ENCODE measurements at regions not wholly inside any gene's neighbourhood (a gene's known extent, or its start where the extent isn't known, plus 50 kb on each side); places are given as distances from the start of the nearest gene placed in this dataset.
"Not testable (repeated sequence)": the region's sequence is repeated elsewhere in the genome, so short reads cannot be mapped to it uniquely, and the experiment has no call there.

GRCh38 chr5:57738787-57739186 is 256.2 kb upstream of the ACTBL2 start:
- WGBS (ENCODE audit: insufficient coverage), result no CpG with 5 or more reads among the region's 1 CpG
- Mint-ChIP-seq H3K36me3 (no peaks in the 10 kb centered on the region), H3K27ac (no peak overlapping the region), H3K9me3 (no peaks in the 10 kb centered on the region), H3K4me1 (no peaks in the 10 kb centered on the region), H3K27me3 (no peaks in the 10 kb centered on the region), H3K4me3 (no peak overlapping the region)
- H3K4me3 ChIP-seq (ENCODE audit: control insufficient read depth in 1 of 2, extremely low read depth in 1 of 2, low read length in 1 of 2), result no peak overlapping the region
- POLR2A ChIA-PET, result no interaction called here
- no peaks in the 10 kb centered on the region for H3K4me1 ChIP-seq (ENCODE audit: control insufficient read depth in 1 of 2, extremely low read depth in 1 of 2, insufficient read depth in 2 of 2, low read length in 2 of 2)
- DNase-seq, result no peak
- H3K27ac ChIP-seq (ENCODE audit: low read length), result no peak overlapping the region
- no peaks in the 10 kb centered on the region for H3K27me3 ChIP-seq (replicated peaks in 1 of 2; ENCODE audit: control insufficient read depth in 2 of 2, extremely low read depth in 1 of 2, insufficient read depth in 2 of 2, low read length in 1 of 2)
- H3K9me3 ChIP-seq, result no peaks in the 10 kb centered on the region
- no peaks in the 10 kb centered on the region for H3K36me3 ChIP-seq (ENCODE audit: control insufficient read depth in 2 of 2, extremely low read depth in 1 of 2, insufficient read depth in 1 of 2, low read length in 1 of 2)
- no peak for ATAC-seq (replicated peaks in 1 of 4)
- CTCF ChIA-PET, result no interaction called here

DNA sequence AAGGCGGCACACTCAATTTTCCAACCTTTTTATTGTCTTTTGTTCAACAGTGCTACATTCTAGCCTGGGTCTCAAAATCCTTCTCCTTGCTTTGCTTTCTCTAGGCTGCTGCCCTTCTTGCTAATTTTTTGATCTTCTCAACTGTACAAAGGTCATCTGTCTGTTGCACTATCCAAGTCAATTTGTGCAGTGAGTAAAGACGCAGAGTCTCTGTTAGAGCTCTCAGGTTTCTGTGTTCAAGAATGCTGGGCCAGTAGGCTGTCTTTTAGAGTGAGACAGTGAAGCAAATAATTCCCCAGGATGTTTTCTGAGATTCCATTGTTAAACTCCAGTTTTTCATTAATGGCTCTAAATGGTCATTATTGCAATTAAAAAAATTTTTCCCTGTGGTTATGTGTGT is 255.7 kb upstream of the ACTBL2 start:
- Mint-ChIP-seq H3K27me3 (no peaks in the 10 kb centered on the region), H3K27ac (no peak overlapping the region), H3K4me3 (no peak overlapping the region), H3K4me1 (no peaks in the 10 kb centered on the region), H3K9me3 (no peaks in the 10 kb centered on the region), H3K36me3 (no peaks in the 10 kb centered on the region)
- ATAC-seq (replicated peaks in 1 of 4) (no peak), DNase-seq (no peak)
- Histone ChIP-seq H3K36me3 (ENCODE audit: control insufficient read depth in 2 of 2, extremely low read depth in 1 of 2, insufficient read depth in 1 of 2, low read length in 1 of 2) (no peaks in the 10 kb centered on the region), H3K27ac (ENCODE audit: low read length) (no peak overlapping the region), H3K4me3 (ENCODE audit: control insufficient read depth in 1 of 2, extremely low read depth in 1 of 2, low read length in 1 of 2) (no peak overlapping the region), H3K27me3 (replicated peaks in 1 of 2; ENCODE audit: control insufficient read depth in 2 of 2, extremely low read depth in 1 of 2, insufficient read depth in 2 of 2, low read length in 1 of 2) (no peaks in the 10 kb centered on the region), H3K4me1 (ENCODE audit: control insufficient read depth in 1 of 2, extremely low read depth in 1 of 2, insufficient read depth in 2 of 2, low read length in 2 of 2) (no peaks in the 10 kb centered on the region), H3K9me3 (no peaks in the 10 kb centered on the region)
- CTCF ChIA-PET, result no interaction called here
- POLR2A ChIA-PET, result no interaction called here
- 100% methylated on average over 1 of the region's 2 CpGs for WGBS (ENCODE audit: insufficient coverage)

DNA sequence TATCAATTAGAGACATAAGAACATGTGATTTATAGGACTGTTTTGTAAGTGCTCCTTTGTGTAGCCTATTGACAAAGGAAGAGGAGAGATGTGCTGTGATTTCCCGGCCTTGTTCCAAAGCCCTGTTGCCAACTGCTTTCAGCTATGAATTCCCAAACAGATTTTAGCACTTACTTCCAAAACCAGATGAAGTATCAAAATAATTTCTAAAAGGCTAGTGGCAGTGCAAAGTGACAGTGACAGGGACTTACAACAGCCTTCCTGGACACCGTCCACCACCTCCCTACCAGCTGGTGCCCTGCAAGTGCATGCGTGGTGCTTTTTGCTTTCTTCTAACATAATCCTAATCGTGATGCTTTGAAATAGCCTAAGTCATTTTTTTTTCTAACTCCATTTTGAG is 254.1 kb upstream of the ACTBL2 start:
- H3K4me3 ChIP-seq (ENCODE audit: control insufficient read depth in 1 of 2, extremely low read depth in 1 of 2, low read length in 1 of 2), result no peak overlapping the region
- H3K4me1 Mint-ChIP-seq, result no peaks in the 10 kb centered on the region
- no peaks in the 10 kb centered on the region for H3K36me3 ChIP-seq (ENCODE audit: control insufficient read depth in 2 of 2, extremely low read depth in 1 of 2, insufficient read depth in 1 of 2, low read length in 1 of 2)
- H3K9me3 ChIP-seq, result no peaks in the 10 kb centered on the region
- ChIA-PET CTCF (interaction anchor here in 1 of 2 donors (0.6 kb wide), 1 partner anchor 745 kb away, joined by 4 read pairs; no protein-coding TSS in a partner anchor), POLR2A (no interaction called here)
- H3K9me3 Mint-ChIP-seq, result no peaks in the 10 kb centered on the region
- H3K27me3 Mint-ChIP-seq, result no peaks in the 10 kb centered on the region
- WGBS (ENCODE audit: insufficient coverage), result 100% methylated on average over 1 of the region's 4 CpGs
- H3K4me3 Mint-ChIP-seq, result no peak overlapping the region
- no peaks in the 10 kb centered on the region for H3K27me3 ChIP-seq (replicated peaks in 1 of 2; ENCODE audit: control insufficient read depth in 2 of 2, extremely low read depth in 1 of 2, insufficient read depth in 2 of 2, low read length in 1 of 2)
- H3K27ac Mint-ChIP-seq, result no peak overlapping the region
- no peaks in the 10 kb centered on the region for H3K36me3 Mint-ChIP-seq
- no peaks in the 10 kb centered on the region for H3K4me1 ChIP-seq (ENCODE audit: control insufficient read depth in 1 of 2, extremely low read depth in 1 of 2, insufficient read depth in 2 of 2, low read length in 2 of 2)
- DNase-seq, result no peak
- H3K27ac ChIP-seq (ENCODE audit: low read length), result no peak overlapping the region
- no peak for ATAC-seq (replicated peaks in 1 of 4)

DNA sequence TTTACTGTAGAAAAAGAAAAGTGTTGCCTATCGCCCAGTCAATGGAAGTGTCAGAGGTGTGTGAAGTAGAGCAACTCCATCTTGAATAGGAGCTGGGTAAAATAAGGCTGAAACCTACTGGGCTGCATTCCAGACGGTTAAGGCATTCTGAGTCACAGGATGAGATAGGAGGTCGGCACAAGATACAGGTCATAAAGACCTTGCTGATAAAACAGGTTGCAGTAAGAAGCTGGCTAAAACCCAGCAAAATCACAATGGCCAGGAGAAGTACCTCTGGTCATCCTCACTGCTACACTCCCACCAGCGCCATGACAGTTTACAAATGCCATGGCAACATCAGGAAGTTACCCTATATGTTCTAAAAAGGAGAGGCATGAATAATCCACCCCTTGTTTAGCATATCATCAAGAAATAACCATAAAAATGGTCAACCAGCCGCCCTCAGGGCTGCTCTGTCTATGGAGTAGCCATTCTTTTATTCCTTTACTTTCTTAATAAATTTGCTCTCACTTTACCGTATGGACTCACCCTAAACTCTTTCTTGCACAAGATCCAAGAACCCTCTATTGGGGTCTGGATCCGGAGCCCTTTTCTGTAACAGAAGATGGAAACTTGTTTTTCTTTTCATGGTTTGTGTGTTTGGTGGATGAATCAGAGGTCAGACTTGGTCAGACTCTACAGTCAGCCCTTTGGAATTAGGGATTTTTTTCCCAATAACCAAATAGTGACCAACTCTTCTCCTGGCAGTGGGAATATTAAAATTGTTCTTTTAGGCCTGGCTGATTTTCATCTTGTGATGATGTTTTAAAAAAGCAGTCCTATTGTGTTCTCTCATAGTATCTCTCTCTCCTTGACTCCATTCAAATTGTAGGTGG is 252.9 kb upstream of the ACTBL2 start:
- H3K9me3 ChIP-seq; H3K4me3 ChIP-seq (ENCODE audit: control insufficient read depth in 1 of 2, extremely low read depth in 1 of 2, low read length in 1 of 2); H3K27me3 ChIP-seq (replicated peaks in 1 of 2; ENCODE audit: control insufficient read depth in 2 of 2, extremely low read depth in 1 of 2, insufficient read depth in 2 of 2, low read length in 1 of 2); H3K4me3 Mint-ChIP-seq; H3K27ac ChIP-seq (ENCODE audit: low read length); POLR2A ChIA-PET; H3K9me3 Mint-ChIP-seq; H3K27me3 Mint-ChIP-seq; CTCF ChIA-PET; H3K4me1 Mint-ChIP-seq; DNase-seq; H3K27ac Mint-ChIP-seq; ATAC-seq (replicated peaks in 1 of 4); H3K4me1 ChIP-seq (ENCODE audit: control insufficient read depth in 1 of 2, extremely low read depth in 1 of 2, insufficient read depth in 2 of 2, low read length in 2 of 2); H3K36me3 Mint-ChIP-seq; H3K36me3 ChIP-seq (ENCODE audit: control insufficient read depth in 2 of 2, extremely low read depth in 1 of 2, insufficient read depth in 1 of 2, low read length in 1 of 2): not testable (repeated sequence)
- WGBS (ENCODE audit: insufficient coverage), result 60% methylated on average over 5 of the region's 7 CpGs

DNA sequence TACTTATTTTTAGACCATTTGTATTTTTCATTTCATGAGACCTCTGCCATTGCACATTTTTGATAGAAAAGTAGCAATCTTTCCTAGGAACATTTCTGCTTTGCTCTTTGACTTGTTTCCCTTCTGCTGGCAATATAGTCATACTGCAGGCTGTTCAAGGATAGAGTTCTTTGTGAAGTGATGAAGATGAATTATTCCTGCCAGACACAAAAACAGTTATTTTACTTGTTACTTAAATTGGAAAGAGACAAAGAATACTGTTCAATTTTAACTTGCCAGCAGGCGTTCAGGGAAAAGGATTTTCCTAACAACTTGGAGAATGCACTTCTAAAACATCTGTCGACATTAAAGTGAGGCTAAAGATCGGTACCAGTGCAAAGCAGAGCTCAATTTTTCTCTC is 251.7 kb upstream of the ACTBL2 start:
- H3K27me3 ChIP-seq (replicated peaks in 1 of 2; ENCODE audit: control insufficient read depth in 2 of 2, extremely low read depth in 1 of 2, insufficient read depth in 2 of 2, low read length in 1 of 2), result no peaks in the 10 kb centered on the region
- Mint-ChIP-seq H3K4me3 (no peak overlapping the region), H3K36me3 (no peaks in the 10 kb centered on the region), H3K4me1 (no peaks in the 10 kb centered on the region), H3K27ac (no peak overlapping the region), H3K9me3 (no peaks in the 10 kb centered on the region), H3K27me3 (peaks cover 0 to 4% of the 10 kb centered on the region in 2 donors)
- POLR2A ChIA-PET, result no interaction called here
- ATAC-seq (replicated peaks in 1 of 4) (no peak), DNase-seq (no peak)
- no peak overlapping the region for H3K27ac ChIP-seq (ENCODE audit: low read length)
- H3K4me3 ChIP-seq (ENCODE audit: control insufficient read depth in 1 of 2, extremely low read depth in 1 of 2, low read length in 1 of 2), result no peak overlapping the region
- 80% methylated on average over 1 of the region's 3 CpGs for WGBS (ENCODE audit: insufficient coverage)
- H3K9me3 ChIP-seq, result no peaks in the 10 kb centered on the region
- H3K36me3 ChIP-seq (ENCODE audit: control insufficient read depth in 2 of 2, extremely low read depth in 1 of 2, insufficient read depth in 1 of 2, low read length in 1 of 2), result no peaks in the 10 kb centered on the region
- CTCF ChIA-PET, result no interaction called here
- no peaks in the 10 kb centered on the region for H3K4me1 ChIP-seq (ENCODE audit: control insufficient read depth in 1 of 2, extremely low read depth in 1 of 2, insufficient read depth in 2 of 2, low read length in 2 of 2)

- no peak for ATAC-seq (replicated peaks in 1 of 4)
- no peak for DNase-seq
- no peaks in the 10 kb centered on the region for H3K36me3 ChIP-seq (ENCODE audit: control insufficient read depth in 2 of 2, extremely low read depth in 1 of 2, insufficient read depth in 1 of 2, low read length in 1 of 2)
- CTCF ChIA-PET, result no interaction called here
- H3K9me3 Mint-ChIP-seq, result peaks cover 0 to 4% (median 0%) of the 10 kb centered on the region in 3 donors
- no peaks in the 10 kb centered on the region for H3K4me1 ChIP-seq (ENCODE audit: control insufficient read depth in 1 of 2, extremely low read depth in 1 of 2, insufficient read depth in 2 of 2, low read length in 2 of 2)
- POLR2A ChIA-PET, result no interaction called here
- no peak overlapping the region for H3K4me3 Mint-ChIP-seq
- no peak overlapping the region for H3K4me3 ChIP-seq (ENCODE audit: control insufficient read depth in 1 of 2, extremely low read depth in 1 of 2, low read length in 1 of 2)
- H3K4me1 Mint-ChIP-seq, result no peaks in the 10 kb centered on the region
- no peaks in the 10 kb centered on the region for H3K27me3 ChIP-seq (replicated peaks in 1 of 2; ENCODE audit: control insufficient read depth in 2 of 2, extremely low read depth in 1 of 2, insufficient read depth in 2 of 2, low read length in 1 of 2)
- H3K36me3 Mint-ChIP-seq, result no peaks in the 10 kb centered on the region
- H3K27me3 Mint-ChIP-seq, result peaks cover 14 to 17% of the 10 kb centered on the region in 2 donors
- no peak overlapping the region for H3K27ac ChIP-seq (ENCODE audit: low read length)
- no peaks in the 10 kb centered on the region for H3K9me3 ChIP-seq
- H3K27ac Mint-ChIP-seq, result no peak overlapping the region
Measured at GRCh38 chr5:57727591-57727990, 245.0 kb upstream of the ACTBL2 start.
